ENCODE measurements at regions not wholly inside any gene's neighbourhood (a gene's known extent, or its start where the extent isn't known, plus 50 kb on each side); places are given as distances from the start of the nearest gene placed in this dataset.
A peak's percentile ranks its signal among the peaks of the same experiment; 100 is the strongest.

DNA sequence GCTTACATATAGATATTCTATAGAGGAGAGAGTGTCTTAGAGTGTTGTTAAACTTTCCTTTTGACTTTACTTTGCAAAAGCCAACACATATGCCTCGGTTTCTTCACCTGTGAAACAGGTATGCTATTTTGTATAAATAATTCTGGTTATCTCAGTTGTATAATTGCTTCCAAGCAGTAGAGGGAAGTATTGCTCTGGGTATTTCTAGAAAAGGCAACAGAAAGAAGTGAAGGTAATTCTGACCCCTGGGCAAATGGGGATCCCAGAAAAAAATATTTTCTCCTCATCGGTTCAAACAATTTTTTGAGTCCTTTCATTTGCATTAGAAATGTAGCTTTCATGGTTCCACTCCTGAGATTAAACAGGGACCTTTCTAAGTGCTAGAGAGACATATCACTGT, 216.5 kb upstream of the SEMA6D start:
- no peak for DNase-seq

GRCh38 chr15:47502041-47502440, 215.3 kb upstream of the SEMA6D start:
- no peak for DNase-seq

DNA sequence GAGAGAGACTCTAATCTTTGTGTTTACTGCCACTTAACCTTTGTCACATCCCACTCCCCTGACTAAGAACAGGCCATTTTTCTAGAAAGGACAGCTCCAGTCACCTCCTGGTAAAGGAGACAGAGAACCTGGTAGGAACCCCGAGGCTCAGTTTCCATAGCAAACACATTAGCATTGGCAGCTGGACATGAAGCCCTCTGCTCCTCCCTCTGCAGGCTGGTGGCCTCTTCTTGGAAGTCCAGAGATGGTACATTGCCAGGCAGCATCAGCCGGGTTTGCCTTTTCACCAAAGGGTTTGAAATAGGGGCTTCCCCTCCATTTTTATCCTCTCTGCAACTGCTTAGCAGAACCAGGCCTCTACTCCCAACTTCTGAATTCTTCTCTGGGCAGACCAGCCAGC, 213.4 kb upstream of the SEMA6D start:
- no peak for DNase-seq

GRCh38 chr15:47504624-47505256, 212.6 kb upstream of the SEMA6D start:
- no peak for DNase-seq

GRCh38 chr15:47505712-47506328, 211.5 kb upstream of the SEMA6D start:
- no peak for DNase-seq

- DNase-seq = peak in 1 of 2 experiments; percentile 10
Observed at GRCh38 chr15:47506329-47507100, 210.8 kb upstream of the SEMA6D start.

DNA sequence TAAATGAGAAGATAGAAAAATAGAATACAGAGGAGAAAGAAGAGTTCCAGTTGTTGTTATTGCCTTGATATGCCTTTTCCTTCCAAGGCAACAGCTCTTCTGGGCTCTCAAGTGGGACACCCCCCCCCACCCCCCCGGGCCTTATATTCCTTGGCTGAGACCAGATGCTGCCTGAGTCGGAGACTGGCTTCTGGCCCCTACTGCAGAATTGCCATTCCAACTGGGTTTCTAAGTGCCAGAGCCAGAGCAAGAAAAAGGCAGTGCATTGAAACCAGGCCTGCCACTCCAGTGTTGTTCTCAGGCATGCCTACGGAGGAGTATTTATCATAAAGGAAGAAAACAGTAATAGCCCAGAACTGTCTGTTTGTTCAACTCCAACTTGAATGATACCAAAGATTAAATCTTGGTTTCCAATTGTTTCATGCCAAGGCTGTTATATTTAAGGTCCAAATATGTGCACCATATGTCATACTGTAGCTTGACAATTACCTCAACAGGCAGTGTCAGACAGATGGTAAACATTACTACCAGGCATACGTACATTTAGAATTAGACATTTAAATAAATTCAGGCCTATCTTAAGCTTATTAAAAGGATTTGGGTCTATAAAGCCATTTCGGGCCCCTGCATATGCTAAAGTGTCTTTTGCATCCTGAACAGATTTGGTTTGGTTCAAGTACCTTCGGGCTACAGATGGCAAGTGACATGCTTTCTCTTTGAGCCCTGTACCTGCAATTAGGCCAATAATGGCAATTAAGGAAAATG, 209.9 kb upstream of the SEMA6D start:
- no peak for DNase-seq

GRCh38 chr15:47511261-47511660, 206.0 kb upstream of the SEMA6D start:
- DNase-seq = no peak

- DNase-seq = no peak
Observed at GRCh38 chr15:47513471-47513870, 203.8 kb upstream of the SEMA6D start.

- DNase-seq = no peak
Observed at GRCh38 chr15:47514200-47514652, 203.1 kb upstream of the SEMA6D start.

DNA sequence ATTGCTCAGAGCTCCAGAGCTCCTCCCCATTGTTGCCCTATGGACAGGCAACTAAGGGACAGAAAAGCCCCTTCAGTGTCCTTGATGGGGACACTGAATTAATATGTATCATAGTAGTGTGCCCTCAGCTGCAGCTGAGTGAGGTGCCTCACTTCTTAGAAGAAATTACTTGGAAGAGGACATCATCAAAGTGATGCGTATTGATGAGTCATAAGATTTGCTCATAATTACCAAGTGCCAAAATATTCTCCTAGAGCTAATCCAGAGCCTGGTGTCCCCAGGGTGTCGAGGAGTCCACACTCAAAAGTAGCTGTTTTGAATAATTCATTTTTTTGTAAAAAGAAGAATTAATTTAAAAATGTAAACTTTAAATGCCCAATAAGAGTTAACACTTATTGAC, 200.7 kb upstream of the SEMA6D start:
- DNase-seq = no peak

DNA sequence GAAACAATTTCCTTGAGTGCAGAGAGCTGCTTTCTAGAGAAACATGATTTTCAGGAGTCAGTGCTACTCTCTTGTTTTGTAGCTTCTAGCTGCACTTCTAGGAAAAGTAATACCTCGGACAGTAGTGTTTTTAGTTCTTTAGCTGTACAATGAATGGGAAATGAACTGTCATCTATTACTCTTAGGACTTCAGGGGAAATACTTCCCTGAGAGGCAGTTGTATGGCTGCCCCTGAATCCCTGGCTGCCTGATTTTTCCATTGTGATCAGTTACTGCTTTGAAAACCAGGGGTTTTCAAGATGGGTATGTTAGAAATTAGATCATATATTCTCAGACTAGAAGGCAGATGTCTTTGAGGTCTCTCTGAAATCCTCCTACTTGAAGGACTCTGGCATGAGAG, 200.3 kb upstream of the SEMA6D start:
- DNase-seq = no peak

GRCh38 chr15:47517737-47518136, 199.6 kb upstream of the SEMA6D start:
- no peak for DNase-seq

- no peak for DNase-seq
Observed at GRCh38 chr15:47523681-47524475, 193.4 kb upstream of the SEMA6D start.

DNA sequence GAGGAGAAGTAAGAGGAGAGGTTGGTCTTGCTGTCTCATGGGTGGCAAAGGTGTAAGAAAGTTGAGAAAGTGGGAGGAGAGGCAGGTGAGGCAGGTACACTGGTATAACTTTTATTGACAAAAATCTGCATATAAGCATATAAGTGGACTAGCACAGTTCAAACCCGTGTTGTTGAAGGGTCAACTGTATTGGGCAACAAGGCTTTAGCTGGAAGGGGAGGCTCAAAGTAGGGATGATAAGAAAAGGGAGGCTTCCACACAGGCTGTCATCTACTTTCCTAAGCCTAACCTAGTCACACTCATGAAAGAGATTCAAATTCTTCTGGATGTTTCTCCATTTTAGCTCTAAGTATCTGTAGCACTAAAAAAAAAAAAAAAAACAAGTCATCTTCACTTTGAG, 188.1 kb upstream of the SEMA6D start:
- DNase-seq = no peak

DNA sequence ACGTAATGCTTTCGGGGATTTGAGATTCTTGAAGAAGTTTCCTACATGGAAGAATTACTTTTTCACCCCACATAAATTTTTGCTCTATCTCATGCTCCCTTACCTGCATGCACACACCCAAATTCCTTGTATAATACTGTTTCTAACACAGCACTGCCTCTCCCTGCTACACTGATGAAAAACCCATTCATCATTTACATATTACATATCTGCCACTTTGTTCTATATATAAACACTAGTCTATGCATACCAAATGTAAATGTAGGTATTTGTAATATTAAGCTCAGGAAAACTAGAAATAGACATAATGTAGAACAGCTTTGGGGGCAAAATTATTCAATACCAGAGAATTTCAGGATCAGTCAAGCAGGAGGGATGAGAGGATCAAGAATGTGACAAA, 182.6 kb upstream of the SEMA6D start:
- DNase-seq = no peak

- DNase-seq = no peak
Observed at GRCh38 chr15:47541562-47541961, 175.7 kb upstream of the SEMA6D start.

GRCh38 chr15:47542312-47542989, 174.9 kb upstream of the SEMA6D start:
- no peak for DNase-seq

DNA sequence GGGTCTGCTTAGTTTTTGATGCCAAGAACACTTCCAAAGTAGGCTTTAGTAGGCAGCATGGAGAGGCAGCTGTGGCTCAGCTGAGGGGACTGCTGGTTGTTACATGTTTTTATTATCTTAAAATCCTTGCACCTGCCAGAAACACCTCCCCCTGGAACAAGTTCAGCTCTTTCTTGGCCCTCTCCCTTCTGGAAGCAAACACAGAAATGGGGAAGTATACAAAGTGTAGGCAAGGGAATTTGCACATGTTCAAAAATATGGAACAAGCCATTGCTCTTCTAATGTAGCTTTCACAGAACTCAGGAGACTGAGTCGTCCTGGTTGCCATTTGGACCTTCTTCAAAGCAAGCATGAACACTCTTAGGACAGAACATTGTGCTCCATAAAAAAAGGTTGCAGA, 169.1 kb upstream of the SEMA6D start:
- DNase-seq = no peak

DNA sequence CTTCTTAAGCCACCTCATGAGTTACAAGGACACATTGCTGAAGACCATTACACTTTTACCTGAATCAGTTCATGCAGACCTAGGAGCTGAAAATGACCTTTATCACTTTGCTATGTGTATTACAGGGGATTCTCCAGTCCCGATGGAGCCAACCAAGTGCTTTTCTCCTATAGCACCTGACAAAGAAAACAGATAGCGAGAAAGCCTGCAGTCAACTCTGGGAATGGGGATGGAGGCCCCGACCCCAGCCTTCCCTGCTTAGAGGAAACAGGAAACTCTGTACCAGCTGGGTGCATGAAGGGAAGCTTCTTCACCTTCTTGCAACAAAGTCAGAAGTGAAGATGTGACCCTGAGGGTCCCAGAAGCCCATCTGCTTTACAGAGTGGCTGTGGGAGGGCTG, 168.3 kb upstream of the SEMA6D start:
- no peak for DNase-seq

DNA sequence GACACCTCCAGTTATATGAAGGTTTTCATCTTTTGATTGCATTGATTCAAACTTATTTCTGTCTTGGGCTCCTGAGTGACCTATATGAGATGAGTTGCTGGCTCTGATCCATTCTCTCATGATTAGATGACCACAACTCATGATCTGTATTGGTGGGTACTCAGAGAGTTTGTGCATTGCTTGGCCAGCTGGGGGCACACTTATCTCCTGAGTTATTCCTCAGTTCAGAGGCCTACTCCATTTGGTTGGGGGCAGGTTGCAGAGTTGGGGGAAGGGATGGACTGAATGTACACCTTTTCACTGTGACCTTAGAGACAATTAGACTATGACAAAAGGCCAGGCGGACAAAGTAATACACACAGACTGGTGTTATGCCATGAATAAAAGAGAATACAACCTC, 166.2 kb upstream of the SEMA6D start:
- DNase-seq = peak in 1 of 2 experiments; percentile 8

- DNase-seq = no peak
Observed at GRCh38 chr15:47551546-47551945, 165.8 kb upstream of the SEMA6D start.
